Esophagus (tissue), 2 donors: ENCODE measurements at regions not wholly inside any gene's neighbourhood (a gene's known extent, or its start where the extent isn't known, plus 50 kb on each side); places are given as distances from the start of the nearest gene placed in this dataset.

Experiments used
- H3K27ac ChIP-seq, 2 donors: one replicate each; pipeline ENCODE4 v1.5.1; 2013; ENCODE audit warnings: low read depth in 2 of 2, mild to moderate bottlenecking in 2 of 2, inconsistent platforms in 1 of 2, low read length in 1 of 2, moderate library complexity in 1 of 2
- H3K27me3 ChIP-seq, 2 donors: one replicate each; pipeline ENCODE4 v1.6.1; 2013; ENCODE audit warnings: low read length in 2 of 2, control low read depth in 1 of 2, mild to moderate bottlenecking in 1 of 2; ENCODE audit not compliant: insufficient read depth in 2 of 2, control insufficient read depth in 1 of 2
- H3K36me3 ChIP-seq, 2 donors: one replicate each; pipeline ENCODE4 v1.6.1; 2013; ENCODE audit warnings: low read length in 1 of 2; ENCODE audit not compliant: control insufficient read depth in 2 of 2, insufficient read depth in 2 of 2
- H3K4me1 ChIP-seq, 2 donors: one replicate each; pipeline ENCODE4 v1.6.1; 2013; ENCODE audit warnings: low read length in 1 of 2; ENCODE audit not compliant: control insufficient read depth in 2 of 2, insufficient read depth in 2 of 2
- H3K4me3 ChIP-seq, 2 donors: one replicate each; pipeline ENCODE4 v1.5.1; 2013; ENCODE audit warnings: low read length in 2 of 2, mild to moderate bottlenecking in 2 of 2, low read depth in 1 of 2, moderate library complexity in 1 of 2
- H3K9me3 ChIP-seq, 2 donors: one replicate each; pipeline ENCODE4 v1.6.1; 2013; ENCODE audit warnings: mild to moderate bottlenecking in 2 of 2, low read depth in 1 of 2, low read length in 1 of 2, moderate library complexity in 1 of 2; ENCODE audit not compliant: control insufficient read depth in 2 of 2, insufficient read depth in 1 of 2
- WGBS, 2 donors: extraction: QIAGEN DNeasy Blood & Tissue Kit; methylation state at CpG; one replicate each; pipeline ENCODE4 v1.1.7; 2013; 5-methylcytosine and 5-hydroxymethylcytosine counted together
- donor health status: healthy with polysubstance abuse.
- donor health status: Bipolar disorder and iron deficiency.

DNA sequence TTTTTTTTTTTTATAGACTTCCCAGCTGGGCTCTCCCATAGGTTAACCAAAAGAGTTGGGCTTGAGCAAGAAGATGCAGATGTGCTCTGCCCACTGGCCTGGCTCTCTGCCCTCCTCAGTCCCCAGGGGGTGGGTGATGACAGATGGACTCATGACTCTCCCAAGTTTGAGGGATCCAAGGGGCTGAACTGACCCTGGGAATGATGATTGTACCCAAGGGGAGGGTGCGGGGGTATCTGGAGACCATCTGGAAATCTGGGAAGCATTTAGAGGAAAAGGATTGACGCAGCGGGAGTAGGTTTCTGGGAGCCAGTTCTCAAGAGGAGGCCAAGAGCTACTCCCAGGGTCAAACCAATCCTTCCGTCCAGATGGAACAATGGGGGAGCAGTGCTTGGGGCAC is 330.8 kb downstream of the CYP26B1 start:
- Histone ChIP-seq H3K27ac (no peak overlapping the region), H3K4me1 (no peaks in the 10 kb centered on the region), H3K27me3 (no peaks in the 10 kb centered on the region), H3K9me3 (no peaks in the 10 kb centered on the region), H3K36me3 (no peaks in the 10 kb centered on the region), H3K4me3 (no peak overlapping the region)
- 87 to 91% methylated on average over 4 of the region's 4 CpGs for WGBS, 2 donors

DNA sequence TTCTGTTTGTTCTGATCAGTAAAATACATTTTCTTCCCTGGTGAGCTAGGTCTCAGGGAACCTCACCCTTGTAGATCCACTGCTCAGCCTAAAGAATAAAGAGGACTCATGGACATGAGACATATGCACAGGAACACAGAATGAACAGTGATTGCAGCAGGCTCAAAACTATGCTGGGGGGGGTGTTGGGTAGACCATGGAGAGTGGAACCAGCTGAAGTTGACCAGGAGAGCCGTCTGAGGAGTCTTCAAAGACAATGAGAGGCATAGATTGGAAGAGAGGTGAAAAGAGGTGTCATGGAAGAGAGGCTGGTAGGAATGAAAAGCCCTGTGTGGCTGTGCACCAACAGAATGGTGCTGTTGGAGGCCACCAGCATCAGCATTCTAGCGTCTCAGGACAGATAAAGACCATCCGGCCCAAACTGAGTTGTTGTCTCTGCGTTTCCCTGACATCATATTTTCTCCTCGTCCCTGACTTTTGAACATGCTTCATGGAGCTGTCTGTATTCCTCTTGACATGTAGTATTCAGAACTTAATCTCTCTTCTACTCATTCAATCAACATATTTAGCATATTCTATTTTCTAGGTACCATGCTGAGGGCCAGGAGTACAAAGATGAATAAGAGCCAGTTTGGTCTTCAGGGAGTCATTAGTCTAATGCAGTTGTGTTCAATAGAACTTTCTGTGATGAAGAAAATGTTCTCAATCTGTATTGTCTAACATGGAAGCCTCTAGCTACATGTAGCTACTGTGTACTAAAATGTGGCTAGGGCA is 331.8 kb downstream of the CYP26B1 start:
- Histone ChIP-seq H3K4me3 (no peak overlapping the region), H3K4me1 (no peaks in the 10 kb centered on the region), H3K9me3 (no peaks in the 10 kb centered on the region), H3K27me3 (no peaks in the 10 kb centered on the region), H3K36me3 (no peaks in the 10 kb centered on the region), H3K27ac (no peak overlapping the region)
- WGBS, 2 donors, result 91 to 92% methylated on average over 5 of the region's 5 CpGs

DNA sequence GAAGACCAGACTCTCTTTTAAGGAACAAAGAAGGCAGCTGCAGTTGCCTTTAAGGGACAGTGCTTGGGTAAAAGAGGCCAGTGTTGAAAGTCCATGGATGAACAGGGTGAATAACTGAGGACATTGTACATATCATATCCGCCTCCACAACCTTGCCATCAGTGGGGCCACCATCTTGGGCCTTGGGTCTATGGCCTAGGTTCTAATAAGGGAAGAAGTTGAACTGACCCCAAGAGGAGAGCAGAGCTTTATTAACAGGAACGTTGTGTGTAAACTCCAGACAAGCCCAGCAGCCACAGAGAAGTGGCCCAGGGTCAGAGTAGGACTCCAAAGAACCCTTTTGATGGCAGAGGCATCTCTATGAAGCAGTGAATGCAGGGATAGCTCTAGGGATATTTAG is 332.8 kb downstream of the CYP26B1 start:
- no peaks in the 10 kb centered on the region for H3K4me1 ChIP-seq
- H3K9me3 ChIP-seq, result no peaks in the 10 kb centered on the region
- WGBS, 2 donors, result 83 to 85% methylated on average over 2 of the region's 2 CpGs
- no peak overlapping the region for H3K27ac ChIP-seq
- H3K36me3 ChIP-seq, result no peaks in the 10 kb centered on the region
- no peak overlapping the region for H3K4me3 ChIP-seq
- no peaks in the 10 kb centered on the region for H3K27me3 ChIP-seq

DNA sequence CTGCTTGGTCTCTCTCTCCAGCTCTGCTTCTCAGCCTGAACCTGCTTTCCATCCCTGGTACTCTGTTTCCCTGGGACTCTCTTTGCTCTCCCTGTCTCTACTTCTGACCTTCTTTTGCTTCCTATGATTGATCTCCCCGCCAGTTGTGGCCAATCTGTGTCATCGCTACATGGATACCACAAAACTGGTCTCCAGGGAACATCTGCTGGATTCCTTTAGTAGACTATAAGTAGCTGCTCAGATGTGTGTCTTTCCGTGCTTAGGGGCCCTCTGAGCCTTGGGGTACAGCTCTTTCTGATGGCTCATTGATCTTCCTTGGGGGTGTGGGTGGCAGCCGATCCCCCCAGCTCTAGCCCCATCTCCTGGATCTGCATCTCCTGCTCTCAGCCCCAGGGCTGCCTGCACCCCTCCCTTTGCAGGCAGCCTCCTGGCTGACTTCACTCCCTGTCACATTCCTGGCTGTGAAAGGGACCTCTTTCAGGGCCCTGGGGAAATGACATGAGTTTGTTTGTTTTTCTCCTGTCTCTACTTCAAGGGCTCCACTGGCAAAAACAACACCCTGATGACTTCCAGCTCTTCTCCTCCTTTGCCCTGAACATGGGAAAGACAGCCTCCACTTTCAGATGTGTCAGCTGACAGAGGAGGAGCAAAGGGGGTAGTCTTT is 333.7 kb downstream of the CYP26B1 start:
- Histone ChIP-seq H3K36me3 (no peaks in the 10 kb centered on the region), H3K4me1 (no peaks in the 10 kb centered on the region), H3K4me3 (no peak overlapping the region), H3K27ac (no peak overlapping the region), H3K27me3 (no peaks in the 10 kb centered on the region), H3K9me3 (no peaks in the 10 kb centered on the region)
- WGBS, 2 donors, result 66 to 78% methylated on average over 4 of the region's 4 CpGs

DNA sequence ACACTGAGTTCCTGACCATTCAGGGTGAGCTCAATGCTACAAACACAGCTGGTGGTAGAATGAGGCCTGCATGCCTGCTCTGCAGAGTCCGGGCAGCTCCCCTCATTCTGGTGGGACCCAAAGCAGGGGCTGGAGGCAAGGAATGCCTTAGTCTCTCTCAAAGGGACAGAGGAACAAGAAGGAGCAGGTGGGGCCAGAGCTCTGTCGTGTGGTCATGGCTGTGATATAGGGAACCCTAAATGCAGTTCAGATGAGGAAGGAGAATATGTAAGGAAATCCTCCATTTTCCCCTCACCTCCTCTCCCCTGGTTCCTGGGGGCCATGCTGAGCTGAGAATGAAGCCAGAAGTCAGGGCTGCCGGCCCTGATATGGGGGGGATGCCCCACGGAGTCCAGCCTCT is 334.3 kb downstream of the CYP26B1 start:
- Histone ChIP-seq H3K36me3 (no peaks in the 10 kb centered on the region), H3K27me3 (no peaks in the 10 kb centered on the region), H3K9me3 (no peaks in the 10 kb centered on the region), H3K4me3 (no peak overlapping the region), H3K4me1 (no peaks in the 10 kb centered on the region), H3K27ac (no peak overlapping the region)
- WGBS, 2 donors, result 79 to 81% methylated on average over 4 of the region's 4 CpGs

DNA sequence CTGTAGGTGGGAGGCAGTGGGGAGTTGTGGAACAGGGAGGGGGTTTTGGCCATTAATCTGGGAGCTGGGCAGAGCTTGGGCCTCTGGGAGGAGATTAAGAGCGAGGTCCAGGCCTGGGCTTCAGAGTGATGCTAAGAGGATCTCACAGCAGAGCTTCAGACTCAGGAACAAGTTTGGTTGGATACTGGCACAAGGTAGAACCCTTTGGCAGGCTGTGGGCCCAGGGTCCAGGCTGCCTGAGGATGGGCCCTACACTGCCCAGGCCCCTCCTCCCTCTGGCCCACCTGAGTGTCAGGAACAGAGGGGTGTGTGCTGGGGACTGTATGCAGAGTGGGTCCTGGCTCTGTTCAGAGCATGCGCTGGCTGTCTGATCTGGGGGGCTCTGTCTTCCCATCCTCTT is 334.9 kb downstream of the CYP26B1 start:
- 94 to 95% methylated on average over 2 of the region's 2 CpGs for WGBS, 2 donors
- Histone ChIP-seq H3K4me3 (no peak overlapping the region), H3K27ac (no peak overlapping the region), H3K36me3 (no peaks in the 10 kb centered on the region), H3K4me1 (no peaks in the 10 kb centered on the region), H3K9me3 (no peaks in the 10 kb centered on the region), H3K27me3 (no peaks in the 10 kb centered on the region)

DNA sequence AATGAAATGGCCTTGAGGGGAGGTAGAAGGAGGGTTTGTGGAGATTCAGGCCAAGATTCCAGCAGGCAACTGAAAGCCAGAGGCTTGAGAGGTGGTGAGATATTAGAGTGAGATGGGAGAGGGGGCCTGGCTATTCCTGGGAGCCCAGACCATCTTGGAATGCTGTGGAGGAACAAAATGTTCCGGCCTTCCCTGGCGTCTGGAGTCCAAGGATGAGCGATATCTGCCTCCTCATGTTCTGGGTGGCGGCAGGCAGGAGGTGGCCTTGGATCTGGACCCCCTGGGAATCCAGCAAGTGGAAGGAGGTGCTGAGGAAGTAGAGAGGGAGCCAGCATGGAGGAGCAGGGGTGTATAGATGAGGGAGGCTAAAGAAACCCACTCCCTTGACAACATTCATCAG is 335.9 kb downstream of the CYP26B1 start:
- H3K36me3 ChIP-seq, result no peaks in the 10 kb centered on the region
- H3K4me1 ChIP-seq, result no peaks in the 10 kb centered on the region
- no peaks in the 10 kb centered on the region for H3K9me3 ChIP-seq
- no peaks in the 10 kb centered on the region for H3K27me3 ChIP-seq
- 88 to 97% methylated on average over 4 of the region's 4 CpGs for WGBS, 2 donors
- H3K27ac ChIP-seq, result no peak overlapping the region
- no peak overlapping the region for H3K4me3 ChIP-seq

DNA sequence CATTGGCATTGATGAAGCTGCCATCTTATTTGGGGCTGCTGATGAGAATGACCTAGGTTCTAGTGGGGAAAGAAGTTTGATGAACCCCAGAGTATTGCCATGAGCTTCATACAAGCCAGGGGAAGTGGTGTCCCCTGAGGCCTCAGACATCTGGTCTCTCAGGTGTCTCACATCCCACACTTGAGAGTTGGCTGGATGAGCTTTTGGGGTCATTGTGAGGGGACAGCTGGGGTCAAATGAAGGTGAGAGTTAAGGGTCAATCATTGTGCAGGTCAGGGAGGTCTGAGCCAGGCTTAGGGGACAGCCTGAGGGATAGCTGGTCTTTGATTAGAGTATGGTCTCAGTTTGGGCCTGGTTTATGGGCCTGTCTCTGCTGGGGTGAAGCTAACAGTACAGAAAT is 336.5 kb downstream of the CYP26B1 start:
- Histone ChIP-seq H3K4me1 (no peaks in the 10 kb centered on the region), H3K36me3 (no peaks in the 10 kb centered on the region)

DNA sequence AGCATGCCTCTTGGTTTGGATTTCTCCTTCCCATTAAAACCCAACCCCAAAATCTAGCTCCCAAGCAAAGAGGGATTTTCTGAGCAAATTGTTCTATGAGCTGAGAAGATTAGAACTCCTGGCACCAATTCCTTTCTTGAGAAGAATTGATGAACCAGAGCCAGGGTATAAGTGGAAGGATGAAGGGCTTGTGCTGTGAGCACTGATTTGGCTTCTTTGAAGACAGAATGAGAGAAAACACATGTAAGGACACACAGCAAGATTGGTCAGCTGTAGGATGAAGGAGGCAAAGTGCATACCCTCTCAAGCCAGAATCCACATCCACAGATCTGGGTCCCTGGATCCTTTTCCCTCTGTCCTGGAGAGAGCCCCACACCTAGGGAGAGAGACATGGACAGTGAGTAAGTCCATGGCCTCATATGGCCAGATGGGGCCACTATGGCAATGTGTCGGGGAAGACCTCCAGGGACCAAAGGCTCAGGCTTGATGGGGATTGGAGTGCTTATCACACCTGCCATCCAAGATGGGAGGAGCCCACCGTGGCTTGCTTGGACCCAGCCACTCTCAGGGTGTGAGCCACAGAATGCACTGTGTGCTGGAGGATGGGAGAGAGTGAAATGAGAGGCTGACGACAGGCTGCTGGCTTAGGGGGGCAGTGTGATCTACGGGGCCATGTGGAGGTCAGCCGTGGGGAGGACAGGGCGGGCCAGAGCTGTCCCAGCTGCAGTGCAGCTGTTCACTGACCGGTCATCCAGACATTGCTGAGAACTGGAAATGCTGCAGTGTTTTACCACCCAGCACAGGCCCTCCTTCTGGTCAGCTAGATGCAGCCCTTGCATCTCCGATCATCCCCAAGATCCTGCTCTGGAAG is 339.8 kb downstream of the CYP26B1 start:
- no peaks in the 10 kb centered on the region for H3K36me3 ChIP-seq
- H3K4me1 ChIP-seq, result peaks cover 0 to 2% of the 10 kb centered on the region in 2 donors
- H3K27ac ChIP-seq, result no peak overlapping the region
- 61 to 71% methylated on average over 8 of the region's 8 CpGs for WGBS, 2 donors
- H3K9me3 ChIP-seq, result no peaks in the 10 kb centered on the region
- no peaks in the 10 kb centered on the region for H3K27me3 ChIP-seq
- H3K4me3 ChIP-seq, result no peak overlapping the region

More for the DNA sequence above, 336.5 kb downstream of the CYP26B1 start:
- H3K9me3 ChIP-seq, result no peaks in the 10 kb centered on the region
- H3K27me3 ChIP-seq, result no peaks in the 10 kb centered on the region
- H3K27ac ChIP-seq, result no peak overlapping the region
- no peak overlapping the region for H3K4me3 ChIP-seq
